ENCODE measurements at regions not wholly inside any gene's neighbourhood (a gene's known extent, or its start where the extent isn't known, plus 50 kb on each side); places are given as distances from the start of the nearest gene placed in this dataset.
"Not testable (repeated sequence)": the region's sequence is repeated elsewhere in the genome, so short reads cannot be mapped to it uniquely, and the experiment has no call there.

GRCh38 chr6:80586242-80586641 is 479.8 kb downstream of the BCKDHB start:
- DNase-seq (ENCODE audit: low read depth): no peak
- TF ChIP-seq CTCF (IDR thresholded peaks at IDR 0.05; ENCODE audit: insufficient read depth, low read depth, low read length, missing control alignments): no peak

GRCh38 chr6:80579391-80580023 is 473.0 kb downstream of the BCKDHB start:
- TF ChIP-seq CTCF (IDR thresholded peaks at IDR 0.05; ENCODE audit: insufficient read depth, low read depth, low read length, missing control alignments): no peak
- no peak for DNase-seq (ENCODE audit: low read depth)

More at GRCh38 chr6:80586242-80586641, 479.8 kb downstream of the BCKDHB start:
- no peak overlapping the region for H3K4me3 ChIP-seq (ENCODE audit: low read length)

GRCh38 chr6:80573320-80573719 is 466.8 kb downstream of the BCKDHB start:
- not testable (repeated sequence) for DNase-seq (ENCODE audit: low read depth); H3K4me3 ChIP-seq (ENCODE audit: low read length)

More at GRCh38 chr6:80579391-80580023, 473.0 kb downstream of the BCKDHB start:
- H3K4me3 ChIP-seq (ENCODE audit: low read length): no peak overlapping the region

- H3K4me3 ChIP-seq (ENCODE audit: low read length): no peak overlapping the region
- no peak for DNase-seq (ENCODE audit: low read depth)
- no peak for TF ChIP-seq CTCF (IDR thresholded peaks at IDR 0.05; ENCODE audit: insufficient read depth, low read depth, low read length, missing control alignments)
Observed at GRCh38 chr6:80566361-80566760, 459.9 kb downstream of the BCKDHB start.

GRCh38 chr6:80553071-80553740 is 446.7 kb downstream of the BCKDHB start:
- DNase-seq (ENCODE audit: low read depth): no peak
- no peak overlapping the region for H3K4me3 ChIP-seq (ENCODE audit: low read length)
- no peak for TF ChIP-seq CTCF (IDR thresholded peaks at IDR 0.05; ENCODE audit: insufficient read depth, low read depth, low read length, missing control alignments)

GRCh38 chr6:80550748-80551147 is 444.3 kb downstream of the BCKDHB start:
- DNase-seq (ENCODE audit: low read depth): no peak
- no peak for TF ChIP-seq CTCF (IDR thresholded peaks at IDR 0.05; ENCODE audit: insufficient read depth, low read depth, low read length, missing control alignments)
- no peak overlapping the region for H3K4me3 ChIP-seq (ENCODE audit: low read length)

GRCh38 chr6:80550281-80550680 is 443.8 kb downstream of the BCKDHB start:
- H3K4me3 ChIP-seq (ENCODE audit: low read length): no peak overlapping the region
- no peak for TF ChIP-seq CTCF (IDR thresholded peaks at IDR 0.05; ENCODE audit: insufficient read depth, low read depth, low read length, missing control alignments)
- DNase-seq (ENCODE audit: low read depth): no peak

Data from epithelial cell of esophagus (primary cell).